ENCODE measurements at regions not wholly inside any gene's neighbourhood (a gene's known extent, or its start where the extent isn't known, plus 50 kb on each side); places are given as distances from the start of the nearest gene placed in this dataset.
"Not testable (repeated sequence)": the region's sequence is repeated elsewhere in the genome, so short reads cannot be mapped to it uniquely, and the experiment has no call there.

DNA sequence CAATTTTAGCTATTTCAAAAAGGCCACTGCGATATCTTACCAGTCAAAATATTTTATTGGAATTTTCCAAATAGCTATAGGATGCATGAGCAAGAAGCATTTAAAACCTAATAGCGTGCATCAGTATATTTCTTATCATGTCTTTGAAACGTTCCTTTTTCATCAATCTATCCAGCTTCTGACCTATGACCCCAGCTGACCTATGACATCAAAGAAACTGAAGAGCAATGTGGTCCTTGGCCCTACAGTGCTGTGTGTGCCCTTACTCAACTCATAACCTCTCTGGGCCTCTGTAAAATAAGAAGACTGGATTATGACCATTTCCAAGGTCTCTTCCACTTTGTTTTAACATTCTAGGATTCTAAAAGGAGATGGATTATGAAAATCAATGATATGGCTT, 118.2 kb downstream of the ZNF22 start:
- DNase-seq (ENCODE audit: low read depth), result no peak

- DNase-seq (ENCODE audit: low read depth), result not testable (repeated sequence)
These were observed 121.6 kb downstream of the ZNF22 start for GRCh38 chr10:45122180-45122860.

DNA sequence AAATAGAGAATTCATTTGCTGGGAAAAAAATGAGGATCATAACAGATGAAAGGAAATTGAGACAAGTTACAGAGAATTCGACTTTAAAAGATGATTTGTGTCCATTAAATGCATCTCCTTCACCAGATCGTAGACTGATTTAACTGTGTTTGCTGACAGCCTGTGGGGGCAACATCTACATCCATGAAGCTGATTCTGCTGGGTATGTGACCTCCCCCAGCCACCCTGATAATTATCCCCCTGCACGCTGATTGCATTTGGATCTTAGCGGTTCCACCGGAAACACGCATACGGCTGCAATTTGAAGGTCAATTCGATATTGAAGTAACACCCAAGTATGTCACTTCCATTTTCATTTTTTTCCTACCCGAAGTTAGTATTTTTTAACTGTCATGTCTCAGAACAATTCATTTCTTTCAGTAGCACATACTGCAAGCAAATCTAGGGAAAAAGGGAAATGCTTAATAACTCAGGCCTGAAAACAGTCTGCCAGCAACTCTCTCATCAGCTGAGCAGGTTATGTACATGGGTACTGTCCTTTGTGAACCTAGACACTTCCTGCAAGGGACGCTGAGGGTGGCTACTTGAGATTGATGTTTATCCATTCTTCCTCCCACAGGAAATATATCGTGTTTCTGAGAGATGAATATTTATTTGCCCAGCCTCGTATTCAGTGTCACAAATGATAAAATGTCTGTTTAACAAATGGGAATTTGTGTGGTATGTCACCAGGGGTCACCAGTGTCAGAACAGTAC, 134.9 kb downstream of the ZNF22 start:
- DNase-seq (ENCODE audit: low read depth), result no peak

DNA sequence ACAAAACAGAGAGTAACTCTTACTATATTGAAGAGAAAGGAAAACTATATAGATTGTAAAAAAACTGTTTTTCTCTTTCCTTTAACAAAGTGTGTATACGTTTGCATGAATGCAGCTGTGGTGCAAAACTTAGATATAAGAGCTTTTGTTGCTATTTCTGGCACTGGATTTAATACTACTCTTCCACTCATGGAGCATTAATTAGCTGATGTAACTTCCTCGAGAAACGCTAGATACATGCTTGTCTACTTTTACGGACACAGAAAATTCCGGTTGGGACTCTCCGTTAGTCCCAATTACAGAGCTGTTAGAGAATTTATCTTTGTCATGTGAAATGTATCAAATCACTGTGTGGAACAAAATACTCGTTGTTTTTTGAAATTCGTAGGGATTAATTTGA, 135.5 kb downstream of the ZNF22 start:
- DNase-seq (ENCODE audit: low read depth), result no peak

- DNase-seq (ENCODE audit: low read depth), result no peak
These were observed 143.8 kb downstream of the ZNF22 start for GRCh38 chr10:45144326-45145070.

- DNase-seq (ENCODE audit: low read depth), result not testable (repeated sequence)
These were observed 144.4 kb downstream of the ZNF22 start for GRCh38 chr10:45145143-45145542.

DNA sequence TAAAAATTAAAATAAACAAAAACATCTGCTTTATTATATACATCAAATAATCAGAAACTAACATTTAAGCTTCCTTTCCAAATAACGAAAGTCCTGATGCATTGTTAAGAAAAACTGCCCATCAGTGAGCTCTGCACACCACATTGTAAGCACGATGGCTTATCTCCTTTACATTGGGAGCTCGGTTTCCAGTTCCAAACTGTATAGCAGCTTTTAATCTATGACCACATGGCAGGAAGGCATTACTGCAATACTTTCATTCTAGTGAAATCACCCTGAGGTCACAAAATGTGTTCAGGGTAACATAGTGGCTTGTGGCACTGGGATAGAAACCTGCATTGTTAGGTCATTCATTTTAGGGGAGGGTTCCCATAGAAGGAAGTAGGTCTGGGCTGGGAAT, 146.3 kb downstream of the ZNF22 start:
- no peak for DNase-seq (ENCODE audit: low read depth)

GRCh38 chr10:45150997-45151396, 150.3 kb downstream of the ZNF22 start:
- no peak for DNase-seq (ENCODE audit: low read depth)

GRCh38 chr10:45151467-45152214, 150.9 kb downstream of the ZNF22 start:
- DNase-seq (ENCODE audit: low read depth), result no peak

DNA sequence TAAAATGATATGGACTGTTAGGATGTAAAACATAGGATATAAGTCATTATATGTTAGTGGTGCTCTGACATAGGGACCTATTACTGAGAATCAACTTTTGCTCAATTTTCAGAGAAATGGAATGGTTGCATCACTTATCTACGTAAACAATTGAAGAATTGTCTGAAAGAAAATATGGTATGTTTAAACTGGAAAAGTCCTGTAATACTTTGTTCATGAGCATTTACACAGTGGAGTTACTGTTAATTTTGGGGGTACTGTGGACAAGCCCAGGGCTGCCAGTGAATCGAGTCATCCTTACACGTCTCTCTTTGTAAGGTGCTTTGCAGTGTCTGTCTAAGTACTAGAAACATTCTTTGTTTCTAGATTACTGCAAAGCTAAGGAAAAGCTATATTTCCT, 152.0 kb downstream of the ZNF22 start:
- no peak for DNase-seq (ENCODE audit: low read depth)

DNA sequence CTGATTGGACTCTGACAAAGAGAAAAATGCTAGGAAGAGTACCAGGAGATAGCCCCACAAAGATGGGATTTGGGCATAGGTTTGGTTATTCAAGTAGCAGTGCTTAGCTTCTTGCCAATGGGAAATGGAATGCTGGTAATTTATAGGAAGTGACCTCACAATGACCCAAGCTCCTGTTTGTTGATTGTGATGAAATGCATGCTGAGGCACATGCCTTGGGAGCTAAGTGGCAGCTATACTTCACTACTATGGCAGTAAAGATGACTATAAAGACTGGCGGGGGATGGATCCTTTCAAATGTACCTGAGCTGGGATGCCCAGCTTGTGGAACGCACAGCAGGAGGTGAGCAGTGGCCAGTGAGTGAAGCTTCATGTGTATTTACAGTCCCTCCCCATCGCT, 153.8 kb downstream of the ZNF22 start:
- DNase-seq (ENCODE audit: low read depth), result no peak

GRCh38 chr10:45155784-45156183, 155.1 kb downstream of the ZNF22 start:
- DNase-seq (ENCODE audit: low read depth), result no peak

GRCh38 chr10:45160271-45160670, 155.1 kb downstream of the OR13A1 start:
- DNase-seq (ENCODE audit: low read depth), result peak; percentile 10

- DNase-seq (ENCODE audit: low read depth), result no peak
These were observed 152.0 kb downstream of the OR13A1 start for GRCh38 chr10:45163315-45163975.

- DNase-seq (ENCODE audit: low read depth), result not testable (repeated sequence)
These were observed 139.8 kb downstream of the OR13A1 start for GRCh38 chr10:45175520-45176118.

DNA sequence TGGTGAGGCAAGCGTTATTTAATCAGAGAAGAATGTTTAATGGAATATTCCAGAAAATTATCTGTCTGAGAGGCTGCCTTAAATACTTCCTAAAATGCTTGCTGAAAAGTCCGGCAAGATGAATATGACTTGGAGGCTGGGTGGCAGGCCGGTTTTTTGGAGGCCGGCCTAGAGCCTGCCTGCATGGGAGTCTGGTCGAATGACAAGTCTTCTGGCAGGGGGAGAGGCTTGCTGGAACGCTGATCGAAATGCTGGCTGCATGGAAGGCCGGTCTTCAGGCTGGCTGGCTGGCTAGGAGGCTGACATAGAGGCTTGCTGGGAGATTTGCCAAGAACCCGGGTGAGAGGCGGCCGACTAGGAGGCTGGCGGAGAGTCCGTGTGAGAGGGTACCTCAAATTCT, 135.7 kb downstream of the OR13A1 start:
- DNase-seq (ENCODE audit: low read depth), result no peak

GRCh38 chr10:45180507-45180906, 134.9 kb downstream of the OR13A1 start:
- DNase-seq (ENCODE audit: low read depth), result no peak

DNA sequence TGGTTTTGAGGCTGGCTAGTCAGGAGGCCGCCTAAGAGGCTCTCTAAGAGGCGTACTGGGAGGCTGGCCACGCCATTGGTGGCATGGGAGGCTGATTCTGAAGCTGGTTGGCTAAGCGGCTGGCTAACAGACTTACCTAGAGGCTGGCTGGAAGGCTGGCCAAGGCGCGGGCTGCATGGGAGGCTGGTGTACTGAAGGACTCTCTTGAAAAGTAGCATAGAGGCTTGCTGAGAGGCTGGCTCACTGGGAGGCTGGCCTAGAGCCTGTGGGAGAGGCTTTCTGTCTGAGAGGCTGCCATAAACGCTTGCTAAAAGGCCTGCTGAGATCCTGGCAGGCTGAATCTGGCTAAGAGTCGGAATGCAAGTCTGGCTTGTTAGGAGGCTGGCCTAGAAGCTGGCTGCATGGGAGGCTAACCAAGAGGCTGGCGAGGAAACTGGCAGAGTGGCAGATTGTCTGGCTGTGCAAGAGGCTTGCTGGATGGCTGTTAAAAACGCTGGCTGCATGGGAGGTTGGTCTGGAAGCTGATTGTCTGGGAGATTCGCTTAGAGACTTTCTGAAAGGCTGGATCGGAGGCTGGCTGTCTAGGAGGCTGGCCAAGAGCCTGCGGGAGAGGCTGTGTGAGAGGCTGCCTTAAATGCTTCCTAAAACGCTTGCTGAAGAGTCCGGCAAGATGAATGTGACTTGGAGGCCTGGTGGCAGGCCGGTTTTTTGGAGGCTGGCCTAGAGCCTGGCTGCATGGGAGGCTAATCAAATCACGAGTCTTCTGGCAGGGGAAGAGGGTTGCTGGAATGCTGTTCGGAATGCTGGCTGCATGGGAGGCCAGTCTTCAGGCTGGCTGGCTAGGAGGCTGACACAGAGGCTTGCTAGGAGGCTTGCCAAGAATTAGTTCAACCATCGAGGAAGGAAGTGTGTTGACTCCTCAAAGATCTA, 134.2 kb downstream of the OR13A1 start:
- no peak for DNase-seq (ENCODE audit: low read depth)

GRCh38 chr10:45183174-45183573, 132.2 kb downstream of the OR13A1 start:
- no peak for DNase-seq (ENCODE audit: low read depth)

DNA sequence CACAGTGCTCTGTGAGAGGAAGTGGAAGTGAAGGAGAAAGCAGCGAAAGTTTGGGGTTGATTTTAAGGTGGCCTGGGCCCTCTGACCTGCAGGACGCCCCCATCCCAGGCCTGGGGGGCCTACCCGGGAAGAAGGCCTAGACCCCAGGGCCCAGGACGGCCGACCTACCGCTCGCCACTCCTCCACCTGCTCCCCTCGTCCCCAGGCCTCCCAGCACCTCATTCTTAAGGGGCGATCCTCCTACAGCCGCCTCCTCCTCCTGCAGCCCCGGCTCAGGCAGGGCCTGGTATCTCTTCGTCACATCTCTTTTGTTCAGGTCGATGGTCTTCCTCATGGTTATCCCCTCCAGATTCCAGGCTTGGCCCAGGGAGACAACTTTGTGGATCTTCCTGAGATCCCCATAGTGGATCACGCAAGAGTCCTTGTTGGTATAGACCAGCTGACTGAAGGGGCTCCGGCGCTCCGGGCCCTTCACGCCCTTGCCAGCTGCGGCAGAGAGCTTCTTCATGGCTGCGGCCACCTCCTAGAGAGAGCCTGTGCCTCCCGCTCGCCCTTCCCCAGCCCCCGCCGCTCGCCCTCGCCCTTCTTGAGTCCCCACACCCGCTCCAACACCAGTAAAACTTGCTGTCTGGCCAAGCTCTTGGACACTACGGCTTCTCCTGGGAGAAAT, 117.5 kb downstream of the OR13A1 start:
- DNase-seq (ENCODE audit: low read depth), result no peak
